Esophagus squamous epithelium (tissue), 4 donors: ENCODE measurements at regions not wholly inside any gene's neighbourhood (a gene's known extent, or its start where the extent isn't known, plus 50 kb on each side); places are given as distances from the start of the nearest gene placed in this dataset.

Experiments used
- POLR2A ChIP-seq, 4 donors: fragments of 450-650 bp; IDR thresholded peaks; one replicate each; pipeline ENCODE4 v1.6.1; 2017; ENCODE audit warnings: antibody characterized with exemption in 4 of 4, mild to moderate bottlenecking in 4 of 4, moderate library complexity in 3 of 4
- TF ChIP-seq, protein P1 (sequence below), 6 experiments: fragments of 450-650 bp in 4 of 6; fragments of 200-600 bp in 2 of 6; sonication (generic) in 2 of 6; IDR thresholded peaks; one replicate each; pipeline ENCODE4 v1.5.1; 2016 to 2019; ENCODE audit warnings: antibody characterized with exemption in 6 of 6, mild to moderate bottlenecking in 4 of 6, moderate library complexity in 4 of 6

- TF ChIP-seq, protein P1, sequence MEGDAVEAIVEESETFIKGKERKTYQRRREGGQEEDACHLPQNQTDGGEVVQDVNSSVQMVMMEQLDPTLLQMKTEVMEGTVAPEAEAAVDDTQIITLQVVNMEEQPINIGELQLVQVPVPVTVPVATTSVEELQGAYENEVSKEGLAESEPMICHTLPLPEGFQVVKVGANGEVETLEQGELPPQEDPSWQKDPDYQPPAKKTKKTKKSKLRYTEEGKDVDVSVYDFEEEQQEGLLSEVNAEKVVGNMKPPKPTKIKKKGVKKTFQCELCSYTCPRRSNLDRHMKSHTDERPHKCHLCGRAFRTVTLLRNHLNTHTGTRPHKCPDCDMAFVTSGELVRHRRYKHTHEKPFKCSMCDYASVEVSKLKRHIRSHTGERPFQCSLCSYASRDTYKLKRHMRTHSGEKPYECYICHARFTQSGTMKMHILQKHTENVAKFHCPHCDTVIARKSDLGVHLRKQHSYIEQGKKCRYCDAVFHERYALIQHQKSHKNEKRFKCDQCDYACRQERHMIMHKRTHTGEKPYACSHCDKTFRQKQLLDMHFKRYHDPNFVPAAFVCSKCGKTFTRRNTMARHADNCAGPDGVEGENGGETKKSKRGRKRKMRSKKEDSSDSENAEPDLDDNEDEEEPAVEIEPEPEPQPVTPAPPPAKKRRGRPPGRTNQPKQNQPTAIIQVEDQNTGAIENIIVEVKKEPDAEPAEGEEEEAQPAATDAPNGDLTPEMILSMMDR (IDR thresholded peaks at IDR 0.05), result no peak
- no peak for TF ChIP-seq POLR2A (IDR thresholded peaks at IDR 0.05)
Observed at GRCh38 chr18:11494107-11494506, 115.3 kb upstream of the SLC35G4 start.
